ENCODE measurements at regions not wholly inside any gene's neighbourhood (a gene's known extent, or its start where the extent isn't known, plus 50 kb on each side); places are given as distances from the start of the nearest gene placed in this dataset.

DNA sequence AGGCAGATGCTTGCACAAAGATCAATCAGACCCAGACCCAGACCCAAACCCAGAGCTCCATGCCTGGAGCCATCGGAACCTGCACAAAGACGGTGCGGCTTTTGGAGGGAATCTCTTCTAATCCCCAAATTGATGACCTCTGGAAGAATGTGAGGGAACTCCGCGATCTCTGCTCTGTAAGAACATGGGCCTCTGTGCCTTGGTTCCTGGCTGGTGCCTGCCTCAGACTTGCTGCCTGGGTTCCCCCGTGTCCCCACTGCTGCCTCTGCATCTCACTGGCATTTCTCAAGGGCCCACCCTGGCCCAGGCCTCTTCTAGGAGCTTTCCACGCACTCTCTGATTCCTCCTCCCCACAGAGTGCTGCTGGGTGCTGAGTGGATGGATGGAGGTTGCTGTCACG, 1044.4 kb downstream of the TBC1D22A start:
- Histone ChIP-seq H4K20me1 (no peaks in the 10 kb centered on the region; a peak in 1 of 22 replicates), H3K9ac (no peak overlapping the region), H3K4me1 (peaks cover 0 to 8% (median 7%) of the 10 kb centered on the region in 10 experiments; a peak in 9 of 20 replicates), H3K27ac (no peak overlapping the region), H3K4me3 (no peak overlapping the region), H3K27me3 (no peaks in the 10 kb centered on the region), H3K36me3 (no peaks in the 10 kb centered on the region), H3K9me3 (replicated peaks in 1 of 11) (peaks cover 0 to 9% (median 0%) of the 10 kb centered on the region in 11 experiments; a peak in 2 of 22 replicates), H3K4me2 (no peak overlapping the region)
- TF ChIP-seq Cebpa-rat (IDR thresholded peaks at IDR 0.05), result no peak

DNA sequence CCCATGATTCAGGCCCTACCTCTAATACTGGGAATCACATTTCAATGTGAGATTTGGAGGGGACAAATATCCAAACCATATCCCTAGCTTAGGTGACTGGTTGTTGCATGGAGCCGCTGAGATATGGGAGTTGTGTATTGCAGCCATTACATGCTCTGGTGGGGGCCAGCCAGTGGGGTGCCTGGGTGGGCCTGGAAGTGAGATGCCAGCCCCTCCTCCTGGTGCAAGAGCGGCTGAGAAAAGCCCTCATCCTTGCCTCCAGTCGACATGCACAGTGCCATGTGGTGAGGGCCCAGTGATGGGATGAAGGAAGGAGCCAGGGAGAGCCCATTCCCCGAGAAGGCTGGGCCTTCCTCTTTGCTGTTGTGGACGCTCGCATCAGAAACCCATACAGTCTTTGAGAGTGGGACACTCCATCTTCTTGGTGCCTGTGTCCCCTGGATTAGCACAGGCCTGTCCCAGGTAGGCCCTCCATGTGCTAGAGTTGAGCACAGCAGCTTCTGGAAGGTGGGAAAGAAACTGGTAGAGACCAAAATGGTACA, 1043.0 kb downstream of the TBC1D22A start:
- no peak overlapping the region for H3K4me2 ChIP-seq
- no peaks in the 10 kb centered on the region for H3K27me3 ChIP-seq
- TF ChIP-seq Cebpa-rat (IDR thresholded peaks at IDR 0.05), result no peak
- H4K20me1 ChIP-seq, result no peaks in the 10 kb centered on the region; a peak in 1 of 22 replicates
- no peaks in the 10 kb centered on the region for H3K36me3 ChIP-seq
- no peak overlapping the region for H3K27ac ChIP-seq
- H3K9me3 ChIP-seq (replicated peaks in 1 of 11), result peaks cover 0 to 9% (median 0%) of the 10 kb centered on the region in 11 experiments; a peak in 2 of 22 replicates
- peaks cover 0 to 9% (median 7%) of the 10 kb centered on the region in 10 experiments; a peak in 9 of 20 replicates for H3K4me1 ChIP-seq
- no peak overlapping the region for H3K4me3 ChIP-seq
- no peak overlapping the region for H3K9ac ChIP-seq

DNA sequence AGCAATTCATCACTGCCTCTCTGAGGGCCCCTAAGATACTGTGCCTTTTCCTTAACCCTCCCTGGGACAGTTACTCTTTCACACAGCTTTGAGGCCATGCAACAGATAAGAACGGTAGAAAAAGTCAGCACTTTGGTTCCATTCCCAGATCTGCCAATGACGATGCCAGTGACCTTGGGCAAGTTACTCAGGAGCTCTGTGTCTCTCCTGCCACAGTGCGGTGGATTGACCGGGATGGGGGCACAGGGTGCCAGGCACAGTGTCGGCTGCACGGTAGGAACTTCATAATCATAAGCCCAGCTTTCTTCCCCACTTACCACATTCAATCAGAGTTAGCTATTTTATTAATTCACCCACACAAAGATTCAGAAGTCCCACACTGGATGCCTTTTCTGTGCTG, 1041.8 kb downstream of the TBC1D22A start:
- Histone ChIP-seq H3K9me3 (replicated peaks in 1 of 11) (peaks cover 0 to 9% (median 0%) of the 10 kb centered on the region in 11 experiments; a peak in 2 of 22 replicates), H3K4me1 (peaks cover 0 to 9% (median 7%) of the 10 kb centered on the region in 10 experiments; a peak in 9 of 20 replicates), H3K36me3 (no peaks in the 10 kb centered on the region), H3K27me3 (no peaks in the 10 kb centered on the region), H3K9ac (no peak overlapping the region), H3K4me2 (no peak overlapping the region), H3K27ac (no peak overlapping the region), H3K4me3 (no peak overlapping the region), H4K20me1 (no peaks in the 10 kb centered on the region; a peak in 1 of 22 replicates)
- no peak for TF ChIP-seq Cebpa-rat (IDR thresholded peaks at IDR 0.05)

DNA sequence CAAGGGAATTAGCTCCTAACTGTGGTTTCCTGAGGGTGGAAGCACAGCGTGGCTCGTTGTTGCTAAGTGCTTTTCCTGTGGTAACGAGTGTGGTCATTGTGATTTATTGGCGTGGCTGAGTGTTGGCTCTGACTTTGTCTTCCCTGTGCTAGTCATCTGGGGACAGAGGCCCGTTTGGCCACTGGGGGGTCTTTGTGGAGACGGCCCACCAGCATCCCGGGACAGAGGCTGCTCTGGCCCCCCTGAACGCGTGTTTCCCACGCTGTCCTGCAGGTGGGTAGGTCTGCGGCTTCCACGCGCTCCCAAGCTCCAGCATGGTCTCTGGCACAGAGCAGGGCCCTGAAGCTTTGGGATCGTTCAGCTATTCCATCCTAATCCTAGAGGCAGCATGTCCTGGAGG, 1040.0 kb downstream of the TBC1D22A start:
- no peak for TF ChIP-seq Cebpa-rat (IDR thresholded peaks at IDR 0.05)
- Histone ChIP-seq H3K27ac (no peak overlapping the region), H3K9me3 (replicated peaks in 1 of 11) (peaks cover 3 to 23% (median 10%) of the 10 kb centered on the region in 11 experiments; a peak in 11 of 22 replicates), H3K27me3 (no peaks in the 10 kb centered on the region), H3K4me2 (peak overlapping the region in 9 of 11 experiments; percentile 4 to 47 (median 31); a peak in 10 of 22 replicates), H3K4me3 (no peak overlapping the region), H4K20me1 (no peaks in the 10 kb centered on the region), H3K4me1 (peaks cover 0 to 9% (median 7%) of the 10 kb centered on the region in 10 experiments; a peak in 9 of 20 replicates), H3K36me3 (no peaks in the 10 kb centered on the region), H3K9ac (no peak overlapping the region)

DNA sequence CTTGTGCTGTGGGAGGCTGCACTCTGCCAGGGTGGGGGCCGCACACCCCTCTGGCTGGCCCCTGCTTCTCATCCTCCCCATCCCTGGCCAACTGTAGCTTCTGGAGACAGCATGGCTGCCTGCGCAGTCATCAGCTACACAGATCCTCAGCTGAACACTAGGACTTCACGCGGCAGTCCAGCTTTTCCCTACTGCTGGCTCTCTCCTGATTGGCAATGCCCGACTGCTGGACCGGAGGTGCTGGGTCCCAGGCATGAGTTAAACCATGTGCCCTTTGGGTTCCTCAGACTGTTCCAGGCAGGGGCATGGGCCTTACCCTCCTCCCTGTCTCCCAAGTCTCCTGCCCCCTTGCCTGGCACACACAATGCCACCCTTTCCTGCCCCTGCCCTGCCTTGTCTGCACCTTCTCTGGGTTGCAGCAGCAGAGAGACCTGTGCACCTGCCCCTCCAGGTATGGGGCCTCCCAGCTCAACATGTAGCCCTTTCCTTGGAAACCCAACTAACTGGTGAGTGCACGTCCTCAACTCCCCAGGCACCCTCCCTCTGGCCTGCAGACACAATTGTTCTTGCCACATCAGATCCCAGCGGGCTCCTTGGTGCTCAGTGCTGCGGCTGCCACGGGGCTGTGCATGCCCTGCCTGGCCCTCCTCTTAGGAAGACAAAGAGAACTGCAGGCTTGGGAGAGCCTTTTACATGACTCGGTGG, 1039.2 kb downstream of the TBC1D22A start:
- no peak for TF ChIP-seq Cebpa-rat (IDR thresholded peaks at IDR 0.05)
- H3K27me3 ChIP-seq, result no peaks in the 10 kb centered on the region
- peaks cover 3 to 23% (median 10%) of the 10 kb centered on the region in 11 experiments; a peak in 11 of 22 replicates for H3K9me3 ChIP-seq (replicated peaks in 1 of 11)
- no peak overlapping the region for H3K27ac ChIP-seq
- no peaks in the 10 kb centered on the region for H4K20me1 ChIP-seq
- no peaks in the 10 kb centered on the region for H3K36me3 ChIP-seq
- no peak overlapping the region for H3K4me3 ChIP-seq
- peak overlapping the region in 6 of 11 experiments; percentile 22 to 47 (median 34); a peak in 7 of 22 replicates for H3K4me2 ChIP-seq
- no peak overlapping the region for H3K9ac ChIP-seq
- peaks cover 0 to 9% (median 7%) of the 10 kb centered on the region in 10 experiments; a peak in 9 of 20 replicates for H3K4me1 ChIP-seq

DNA sequence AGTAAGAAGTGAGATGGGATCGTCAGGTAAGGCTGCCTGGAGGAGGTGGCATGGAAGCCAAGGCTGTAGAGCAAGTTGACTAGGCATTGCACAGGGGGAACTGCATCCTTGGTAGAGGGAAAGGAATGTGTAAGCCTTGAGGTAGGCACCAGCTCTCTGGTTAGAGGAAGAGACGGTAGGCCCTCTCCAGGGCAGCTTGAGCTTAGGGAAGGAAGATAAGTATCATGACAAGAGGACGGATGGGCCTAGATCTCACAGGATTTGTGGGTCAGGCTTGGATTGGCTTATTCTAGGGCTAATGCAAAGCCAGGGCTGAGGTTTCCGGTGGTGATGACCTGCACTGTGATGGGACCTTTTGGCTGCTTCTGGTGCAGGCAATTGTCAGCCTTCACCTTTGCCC, 1035.8 kb downstream of the TBC1D22A start:
- no peak overlapping the region for H3K4me3 ChIP-seq
- no peaks in the 10 kb centered on the region for H4K20me1 ChIP-seq
- no peak overlapping the region for H3K9ac ChIP-seq
- H3K36me3 ChIP-seq, result no peaks in the 10 kb centered on the region
- H3K27ac ChIP-seq, result no peak overlapping the region
- TF ChIP-seq Cebpa-rat (IDR thresholded peaks at IDR 0.05), result no peak
- peaks cover 0 to 9% (median 7%) of the 10 kb centered on the region in 10 experiments; a peak in 9 of 20 replicates for H3K4me1 ChIP-seq
- peaks cover 3 to 14% (median 10%) of the 10 kb centered on the region in 11 experiments; a peak in 11 of 22 replicates for H3K9me3 ChIP-seq (replicated peaks in 1 of 11)
- H3K27me3 ChIP-seq, result no peaks in the 10 kb centered on the region
- no peak overlapping the region for H3K4me2 ChIP-seq

DNA sequence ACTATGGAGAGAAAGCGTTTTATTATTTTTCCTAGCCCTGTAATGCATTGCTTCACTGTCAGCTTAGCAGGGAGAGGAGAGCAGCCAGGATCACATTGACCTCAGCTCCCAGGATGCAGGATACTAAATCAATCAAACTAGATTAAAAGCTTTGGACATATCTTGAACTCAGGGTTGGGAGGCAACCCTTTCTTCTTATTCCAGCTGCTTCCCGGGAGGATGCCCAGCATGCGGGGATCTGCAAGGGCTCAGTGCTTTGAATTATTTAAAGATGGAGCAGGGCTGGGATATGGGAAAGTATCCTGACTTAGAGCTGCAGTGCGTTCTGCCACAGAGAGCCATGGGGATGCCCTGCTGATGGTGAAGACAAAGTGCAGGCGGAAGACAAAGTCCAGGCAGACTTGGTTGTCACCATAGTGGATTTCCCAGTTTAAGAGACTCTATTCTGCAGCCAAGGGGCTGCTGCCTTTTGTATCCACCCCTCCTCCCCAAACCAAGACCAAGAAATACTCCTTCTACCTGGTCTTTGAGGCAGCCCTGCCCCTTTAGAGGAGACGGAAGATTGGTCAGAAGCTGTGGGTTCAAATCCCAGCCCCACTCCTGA, 1035.0 kb downstream of the TBC1D22A start:
- Histone ChIP-seq H3K36me3 (no peaks in the 10 kb centered on the region), H4K20me1 (no peaks in the 10 kb centered on the region), H3K4me1 (peaks cover 0 to 8% (median 5%) of the 10 kb centered on the region in 10 experiments; a peak in 9 of 20 replicates), H3K4me2 (no peak overlapping the region), H3K27me3 (no peaks in the 10 kb centered on the region), H3K27ac (no peak overlapping the region), H3K9ac (no peak overlapping the region), H3K9me3 (replicated peaks in 1 of 11) (peaks cover 3 to 14% (median 10%) of the 10 kb centered on the region in 11 experiments; a peak in 11 of 22 replicates), H3K4me3 (no peak overlapping the region)
- no peak for TF ChIP-seq Cebpa-rat (IDR thresholded peaks at IDR 0.05)

DNA sequence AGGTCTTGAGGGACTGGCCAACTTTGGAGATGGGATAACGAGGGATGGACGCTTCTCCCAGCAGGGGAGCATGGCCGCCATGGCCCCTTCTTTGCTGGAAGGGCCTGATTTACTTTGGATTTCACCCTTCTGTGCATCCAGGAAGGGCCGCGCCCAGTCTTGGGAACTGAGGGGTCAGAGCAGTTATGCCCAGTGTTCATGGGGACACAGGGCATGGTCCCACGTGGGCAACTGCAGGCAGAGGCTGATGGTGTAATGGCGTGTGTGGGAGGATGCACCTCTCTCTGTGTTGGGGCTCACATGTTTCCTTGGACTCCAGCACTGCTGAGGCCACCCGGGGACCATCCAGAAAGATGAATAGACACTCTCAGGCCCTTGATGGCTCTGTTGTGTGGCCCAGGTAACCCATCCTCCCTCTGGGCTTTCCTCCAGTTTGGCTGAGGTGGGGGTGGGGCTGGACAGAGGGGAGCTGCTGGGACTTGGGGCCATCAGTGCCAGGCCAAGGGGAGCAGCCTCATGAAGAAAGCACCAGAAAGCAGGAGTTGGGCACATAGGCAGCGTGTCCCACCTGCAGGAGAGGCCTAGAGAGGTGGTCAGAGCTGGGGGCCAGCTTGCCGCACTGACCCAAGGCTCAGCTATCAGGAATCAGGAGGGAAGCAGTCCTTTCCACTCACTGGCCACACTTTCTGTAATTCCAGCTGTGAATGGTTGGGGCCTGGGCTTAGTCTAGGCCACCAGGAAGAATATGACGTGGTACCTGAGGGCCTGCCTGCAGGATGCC, 1033.9 kb downstream of the TBC1D22A start:
- H3K27me3 ChIP-seq, result no peaks in the 10 kb centered on the region
- H3K9ac ChIP-seq, result no peak overlapping the region
- no peak overlapping the region for H3K27ac ChIP-seq
- no peaks in the 10 kb centered on the region for H3K36me3 ChIP-seq
- TF ChIP-seq Cebpa-rat (IDR thresholded peaks at IDR 0.05), result no peak
- H3K4me1 ChIP-seq, result no peaks in the 10 kb centered on the region
- no peak overlapping the region for H3K4me2 ChIP-seq
- peaks cover 3 to 14% (median 10%) of the 10 kb centered on the region in 11 experiments; a peak in 11 of 22 replicates for H3K9me3 ChIP-seq (replicated peaks in 1 of 11)
- no peak overlapping the region for H3K4me3 ChIP-seq
- no peaks in the 10 kb centered on the region for H4K20me1 ChIP-seq
